ENCODE measurements at regions not wholly inside any gene's neighbourhood (a gene's known extent, or its start where the extent isn't known, plus 50 kb on each side); places are given as distances from the start of the nearest gene placed in this dataset.

- H3K9me3 ChIP-seq (ENCODE audit: control insufficient read depth in 4 of 4, low read length in 3 of 4): no peaks in the 10 kb centered on the region
- no peak for DNase-seq (ENCODE audit: low spot score)
- no peak overlapping the region for H3K27ac ChIP-seq (ENCODE audit: low read depth in 1 of 2, low read length in 2 of 2)
- 77% methylated on average over 2 of the region's 2 CpGs for WGBS
- H3K27me3 ChIP-seq (ENCODE audit: control insufficient read depth in 4 of 4, insufficient read depth in 4 of 4, low read length in 3 of 4): peaks cover 0 to 4% (median 0%) of the 10 kb centered on the region in 4 donors
- no peak overlapping the region for H3K4me3 ChIP-seq (ENCODE audit: low read depth in 1 of 3, low read length in 3 of 3)
- H3K4me1 ChIP-seq (ENCODE audit: control insufficient read depth in 4 of 4, insufficient read depth in 4 of 4, low read length in 3 of 4): no peaks in the 10 kb centered on the region
- TF ChIP-seq JUND (IDR thresholded peaks at IDR 0.05) (no peak), YY1 (IDR thresholded peaks at IDR 0.05) (no peak), RAD21 (IDR thresholded peaks at IDR 0.05) (no peak)
- H3K36me3 ChIP-seq (ENCODE audit: control insufficient read depth in 4 of 4, insufficient read depth in 3 of 4, low read depth in 1 of 4, low read length in 3 of 4): no peaks in the 10 kb centered on the region
- H3K9ac ChIP-seq (ENCODE audit: low read depth in 1 of 2, low read length in 2 of 2): no peak overlapping the region
Measured at GRCh38 chr4:127500242-127500641, 132.5 kb upstream of the INTU start.

GRCh38 chr4:127501103-127501502 lies 131.7 kb upstream of the INTU start:
- no peak overlapping the region for H3K9ac ChIP-seq (ENCODE audit: low read depth in 1 of 2, low read length in 2 of 2)
- DNase-seq (ENCODE audit: low spot score): no peak
- TF ChIP-seq GABPA (IDR thresholded peaks at IDR 0.05 in 1 of 2, conservative IDR thresholded peaks at IDR 0.05 in 1 of 2): no peak
- TF ChIP-seq SP1 (IDR thresholded peaks at IDR 0.05): no peak
- TF ChIP-seq CTCF (IDR thresholded peaks at IDR 0.05; ENCODE audit: low read depth, low read length, missing input control): no peak
- no peak for TF ChIP-seq FOXA1 (IDR thresholded peaks at IDR 0.05)
- no peak for TF ChIP-seq YY1 (IDR thresholded peaks at IDR 0.05)
- no peak for TF ChIP-seq RAD21 (IDR thresholded peaks at IDR 0.05)
- no peak for TF ChIP-seq REST (IDR thresholded peaks at IDR 0.05)
- TF ChIP-seq MAX (IDR thresholded peaks at IDR 0.05): no peak
- no peaks in the 10 kb centered on the region for H3K9me3 ChIP-seq (ENCODE audit: control insufficient read depth in 4 of 4, low read length in 3 of 4)
- no peaks in the 10 kb centered on the region for H3K36me3 ChIP-seq (ENCODE audit: control insufficient read depth in 4 of 4, insufficient read depth in 3 of 4, low read depth in 1 of 4, low read length in 3 of 4)
- H3K4me3 ChIP-seq (ENCODE audit: low read depth in 1 of 3, low read length in 3 of 3): no peak overlapping the region
- H3K4me1 ChIP-seq (ENCODE audit: control insufficient read depth in 4 of 4, insufficient read depth in 4 of 4, low read length in 3 of 4): no peaks in the 10 kb centered on the region
- H3K27me3 ChIP-seq (ENCODE audit: control insufficient read depth in 4 of 4, insufficient read depth in 4 of 4, low read length in 3 of 4): peaks cover 0 to 4% (median 0%) of the 10 kb centered on the region in 4 donors
- no peak overlapping the region for H3K27ac ChIP-seq (ENCODE audit: low read depth in 1 of 2, low read length in 2 of 2)

GRCh38 chr4:127503111-127503510 lies 129.6 kb upstream of the INTU start:
- no peaks in the 10 kb centered on the region for H3K9me3 ChIP-seq (ENCODE audit: control insufficient read depth in 4 of 4, low read length in 3 of 4)
- 57% methylated on average over 2 of the region's 2 CpGs for WGBS
- no peaks in the 10 kb centered on the region for H3K36me3 ChIP-seq (ENCODE audit: control insufficient read depth in 4 of 4, insufficient read depth in 3 of 4, low read depth in 1 of 4, low read length in 3 of 4)
- no peak overlapping the region for H3K27ac ChIP-seq (ENCODE audit: low read depth in 1 of 2, low read length in 2 of 2)
- H3K27me3 ChIP-seq (ENCODE audit: control insufficient read depth in 4 of 4, insufficient read depth in 4 of 4, low read length in 3 of 4): peaks cover 0 to 4% (median 0%) of the 10 kb centered on the region in 4 donors
- DNase-seq (ENCODE audit: low spot score): no peak
- H3K4me1 ChIP-seq (ENCODE audit: control insufficient read depth in 4 of 4, insufficient read depth in 4 of 4, low read length in 3 of 4): no peaks in the 10 kb centered on the region
- no peak overlapping the region for H3K9ac ChIP-seq (ENCODE audit: low read depth in 1 of 2, low read length in 2 of 2)
- TF ChIP-seq FOXA1 (IDR thresholded peaks at IDR 0.05): no peak
- TF ChIP-seq HNF4G (IDR thresholded peaks at IDR 0.05): no peak
- no peak for TF ChIP-seq ATF3 (IDR thresholded peaks at IDR 0.05)
- no peak for TF ChIP-seq HNF4A (conservative IDR thresholded peaks at IDR 0.05)
- no peak for TF ChIP-seq MAX (IDR thresholded peaks at IDR 0.05)
- TF ChIP-seq REST (IDR thresholded peaks at IDR 0.05): no peak
- no peak for TF ChIP-seq CTCF (IDR thresholded peaks at IDR 0.05; ENCODE audit: low read depth, low read length, missing input control)
- no peak for TF ChIP-seq GABPA (IDR thresholded peaks at IDR 0.05 in 1 of 2, conservative IDR thresholded peaks at IDR 0.05 in 1 of 2)
- no peak for TF ChIP-seq RXRA (IDR thresholded peaks at IDR 0.05)
- TF ChIP-seq TAF1 (conservative IDR thresholded peaks at IDR 0.05): no peak
- TF ChIP-seq JUND (IDR thresholded peaks at IDR 0.05): no peak
- TF ChIP-seq EGR1 (IDR thresholded peaks at IDR 0.05; ENCODE audit: low read depth in 2 of 2): no peak
- no peak overlapping the region for H3K4me3 ChIP-seq (ENCODE audit: low read depth in 1 of 3, low read length in 3 of 3)
